ENCODE measurements at regions not wholly inside any gene's neighbourhood (a gene's known extent, or its start where the extent isn't known, plus 50 kb on each side); places are given as distances from the start of the nearest gene placed in this dataset.

GRCh38 chr12:76611533-76611932 is 52.0 kb upstream of the OSBPL8 start:
- DNase-seq, result no peak

DNA sequence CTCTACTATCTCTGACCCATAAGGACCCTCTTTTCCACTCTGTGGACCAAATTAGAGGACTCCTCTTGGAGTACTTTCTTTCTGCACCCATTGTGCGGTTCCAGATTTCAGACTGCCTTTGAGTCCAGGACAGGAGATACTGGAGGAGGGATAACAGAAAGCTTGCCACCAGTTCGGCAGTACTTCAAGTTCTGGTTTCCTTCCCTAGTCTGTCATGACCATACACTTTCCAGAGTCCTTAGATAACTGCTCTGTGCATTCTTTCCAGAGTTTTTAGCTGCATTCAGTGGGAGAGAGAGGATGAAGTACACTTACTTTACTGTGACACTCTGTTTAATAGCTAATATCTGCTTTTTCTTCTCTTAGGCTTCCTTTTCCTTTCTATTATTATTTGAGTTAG is 54.8 kb upstream of the OSBPL8 start:
- no peak for DNase-seq

DNA sequence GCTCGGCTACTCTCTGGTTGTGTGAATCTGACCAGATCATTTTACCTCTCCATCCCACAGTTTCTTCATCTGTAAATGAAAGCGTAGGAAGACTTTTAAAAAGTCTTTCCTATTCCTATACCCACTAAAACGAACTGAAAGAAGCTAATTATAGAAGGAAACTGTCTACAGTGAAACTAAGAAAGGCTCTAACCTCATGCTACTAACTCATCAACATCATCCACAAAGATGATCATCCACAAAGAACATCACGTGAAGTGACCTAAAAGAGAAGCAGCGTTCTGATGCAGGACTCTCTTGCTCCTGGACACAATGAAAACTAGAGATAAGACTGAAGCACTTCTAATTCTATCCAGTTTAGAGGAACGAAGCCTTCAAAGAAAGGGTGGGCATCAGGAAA is 58.5 kb upstream of the OSBPL8 start:
- no peak for DNase-seq

- DNase-seq, result peak; percentile 73
These were observed 62.0 kb upstream of the OSBPL8 start for GRCh38 chr12:76621582-76622024.

GRCh38 chr12:76622351-76622750 is 62.8 kb upstream of the OSBPL8 start:
- no peak for DNase-seq

- DNase-seq, result no peak
These were observed 63.3 kb upstream of the OSBPL8 start for GRCh38 chr12:76622915-76623314.

DNA sequence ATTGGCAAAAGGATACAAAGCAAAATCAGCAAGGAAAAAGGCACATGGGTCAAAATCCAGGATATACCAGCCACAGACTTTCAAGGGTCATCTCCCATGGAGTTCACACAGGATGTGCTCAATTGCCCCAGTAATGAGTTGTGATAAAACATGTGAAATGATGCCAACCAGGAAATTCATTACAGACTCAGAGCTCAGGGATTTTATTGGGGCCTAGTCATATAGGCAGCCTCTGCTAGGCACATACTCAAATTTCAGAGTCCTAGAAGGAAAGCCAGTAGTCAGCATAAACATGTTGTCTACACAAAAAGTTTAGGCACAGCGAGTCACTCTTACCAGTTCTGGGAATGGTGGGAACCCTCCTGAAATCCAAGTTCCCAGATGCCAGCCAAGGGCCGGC is 64.4 kb upstream of the OSBPL8 start:
- no peak for DNase-seq

DNA sequence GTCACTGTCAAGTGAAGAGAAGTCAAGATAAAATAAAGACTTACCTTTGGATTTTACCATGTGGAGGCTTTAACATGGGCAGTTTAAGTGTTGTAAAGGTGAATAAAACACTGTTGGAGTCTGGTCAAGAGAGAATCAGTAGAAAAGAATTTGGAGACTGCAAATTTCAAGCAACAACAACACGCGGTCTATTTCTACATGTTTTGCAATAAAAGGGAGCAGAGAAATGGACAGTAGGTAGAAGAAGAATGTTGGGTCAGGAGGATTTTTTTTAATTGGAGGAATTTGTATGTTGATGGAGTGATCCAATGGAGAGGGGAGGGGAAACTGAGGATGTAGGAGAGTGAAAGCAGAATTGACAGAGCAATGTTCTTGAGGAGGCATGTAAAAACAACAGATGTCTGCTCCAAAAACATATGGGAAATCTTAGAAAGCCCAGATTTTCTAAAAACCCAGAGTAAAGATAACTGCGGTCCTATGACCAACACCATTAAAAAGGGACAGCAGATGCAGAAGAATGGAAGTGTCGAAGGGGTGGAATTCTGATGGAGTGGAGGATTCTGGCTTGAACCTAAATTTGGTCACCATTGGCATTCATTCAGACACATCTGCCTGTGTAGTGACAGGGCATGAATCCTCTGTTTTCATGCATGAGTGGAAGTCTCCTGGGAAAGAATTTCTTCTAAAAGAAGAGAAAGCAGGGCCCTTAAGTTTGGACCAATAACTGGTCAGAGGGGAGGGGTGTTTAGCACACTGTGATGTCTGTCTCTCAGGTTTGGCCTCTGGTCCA is 68.0 kb upstream of the OSBPL8 start:
- DNase-seq, result no peak

DNA sequence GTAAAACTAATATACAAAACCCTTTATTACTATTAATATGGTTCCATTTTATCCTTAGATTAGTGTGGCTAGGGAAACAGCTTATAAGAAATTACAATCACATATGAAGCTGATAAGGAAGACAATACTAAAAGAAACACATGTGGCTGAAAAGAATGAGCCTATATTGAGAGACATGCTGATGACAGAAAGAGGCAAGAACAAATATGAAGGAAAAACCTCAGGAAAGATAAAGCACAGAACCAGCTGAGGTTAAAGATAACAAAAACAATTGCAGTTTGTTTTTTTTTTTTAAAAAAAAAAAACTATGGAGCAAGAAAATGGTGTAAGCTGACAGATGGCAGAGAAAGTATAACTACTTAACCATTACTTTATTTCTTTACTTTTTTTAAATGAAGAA is 69.2 kb upstream of the OSBPL8 start:
- DNase-seq, result no peak

GRCh38 chr12:76631741-76632140 is 72.2 kb upstream of the OSBPL8 start:
- DNase-seq, result no peak

DNA sequence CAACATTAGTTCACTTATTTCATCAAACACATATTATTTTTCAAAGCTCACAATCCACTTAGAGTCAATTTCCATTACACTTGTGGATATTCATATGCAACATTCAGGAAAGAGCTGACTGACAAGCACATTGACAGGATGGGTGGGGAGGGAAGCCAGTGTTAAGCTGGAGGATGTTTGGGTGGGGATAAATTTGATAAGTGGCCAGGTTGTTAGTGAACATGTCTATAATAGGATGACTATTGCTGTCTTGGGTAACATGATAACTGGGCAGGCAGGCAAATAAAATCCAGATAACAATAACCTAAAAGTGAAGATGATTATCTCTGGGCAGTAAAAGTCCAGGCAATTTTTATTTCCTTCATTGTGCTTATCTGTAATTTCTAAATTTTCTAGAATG is 73.8 kb upstream of the OSBPL8 start:
- no peak for DNase-seq

DNA sequence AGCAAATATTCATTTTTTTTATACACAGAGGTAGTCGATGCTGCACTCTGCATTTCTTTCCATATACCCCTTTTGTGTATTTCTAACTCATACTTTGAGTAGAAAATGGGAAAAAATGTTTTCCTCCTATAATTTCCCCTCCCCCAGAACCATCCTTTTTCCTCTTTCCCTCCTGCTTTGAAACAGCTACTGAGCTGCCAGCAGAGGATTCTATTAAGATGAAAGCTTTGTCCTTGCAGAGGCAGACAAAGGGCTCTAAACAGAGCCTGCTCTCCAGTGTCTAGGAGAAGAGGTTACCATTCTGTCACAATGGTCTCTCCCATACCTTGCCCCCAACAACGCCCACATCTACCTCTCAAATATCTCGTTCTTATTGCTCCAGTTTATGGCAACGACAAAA is 74.6 kb upstream of the OSBPL8 start:
- no peak for DNase-seq

DNA sequence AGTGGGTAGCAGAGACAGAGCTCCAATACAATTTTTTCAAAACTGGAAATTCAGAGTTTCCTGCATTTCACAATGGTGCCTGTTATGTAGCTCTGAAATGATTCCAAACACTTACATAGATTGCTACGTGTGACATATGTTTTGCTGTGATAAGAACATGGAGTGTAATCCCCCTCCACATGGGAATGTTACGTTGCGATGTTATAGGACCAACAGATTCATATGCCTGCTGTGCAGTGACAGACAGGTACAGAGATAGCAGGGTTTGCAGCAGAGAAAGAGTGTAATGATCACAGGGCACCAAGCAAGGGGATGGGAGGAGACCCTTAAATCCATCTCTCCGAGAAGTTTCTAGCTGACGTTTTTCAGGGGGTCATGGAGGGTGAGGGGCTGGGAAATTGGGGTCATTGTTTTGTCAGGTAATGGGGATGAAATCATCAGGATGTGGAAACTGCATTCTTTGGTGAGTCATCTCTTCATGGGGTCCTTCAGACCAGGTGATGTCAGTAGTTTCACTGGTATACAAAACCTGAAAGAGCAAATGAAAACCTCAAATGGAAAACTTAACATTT is 76.6 kb upstream of the OSBPL8 start:
- DNase-seq, result no peak

GRCh38 chr12:76637807-76638206 is 78.2 kb upstream of the OSBPL8 start:
- DNase-seq, result no peak

DNA sequence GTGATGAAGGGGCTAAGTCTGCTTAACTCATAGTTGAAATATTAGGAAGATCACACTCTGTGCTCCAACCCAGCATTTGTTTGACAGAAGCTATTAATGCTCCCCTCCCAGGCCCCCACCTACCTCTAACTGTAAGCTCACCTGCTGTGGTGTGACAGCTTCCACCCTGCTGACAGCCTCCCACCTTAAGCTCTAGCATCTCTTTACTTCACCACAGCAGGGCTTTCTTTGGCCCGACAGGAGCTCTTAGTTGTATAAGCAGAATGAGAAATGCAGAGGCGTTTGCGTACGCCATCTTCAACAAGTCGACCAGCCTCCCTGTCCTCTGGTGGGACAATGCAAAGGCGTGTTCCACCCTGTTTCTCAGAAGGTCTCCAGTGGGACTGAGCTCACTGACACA is 80.1 kb upstream of the OSBPL8 start:
- DNase-seq, result no peak

GRCh38 chr12:76641073-76641472 is 81.5 kb upstream of the OSBPL8 start:
- no peak for DNase-seq

DNA sequence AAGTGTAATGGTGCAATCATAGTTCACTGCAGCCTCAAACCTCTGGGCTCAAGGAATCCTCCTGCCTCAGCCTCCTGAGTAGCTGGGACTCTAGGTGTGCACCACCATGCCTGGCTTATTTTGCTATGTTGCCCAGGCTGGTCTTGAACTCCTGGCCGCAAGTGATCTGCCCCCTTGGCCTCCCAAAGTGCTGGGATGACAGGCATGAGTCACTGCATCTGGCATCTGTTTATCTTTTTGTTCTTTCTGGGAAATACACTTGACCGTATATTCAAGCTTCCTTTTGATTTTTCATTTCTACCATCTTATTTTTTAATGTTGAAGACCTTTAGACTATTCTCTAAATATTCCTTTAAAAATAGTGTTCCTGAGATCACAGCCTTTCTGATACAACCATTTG is 82.4 kb upstream of the OSBPL8 start:
- no peak for DNase-seq

DNA sequence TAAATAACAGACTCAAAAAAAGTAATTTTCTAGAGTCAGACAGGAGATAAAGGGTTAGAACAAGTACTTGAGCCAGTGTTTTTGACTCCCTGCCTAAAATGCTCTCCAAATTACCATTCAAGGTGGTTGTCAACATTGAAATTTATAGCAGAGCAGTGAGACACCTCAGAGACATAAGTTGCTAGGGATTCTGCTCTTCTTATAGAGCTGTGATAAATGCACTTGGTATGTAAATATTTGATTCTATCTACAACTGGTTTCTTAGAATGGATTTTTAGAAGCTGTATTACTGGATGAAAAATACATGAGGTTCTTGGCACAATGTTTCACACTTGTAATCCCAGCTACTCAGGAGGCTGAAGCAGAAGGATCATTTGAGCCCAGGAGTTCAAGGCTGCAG is 83.9 kb upstream of the OSBPL8 start:
- no peak for DNase-seq

DNA sequence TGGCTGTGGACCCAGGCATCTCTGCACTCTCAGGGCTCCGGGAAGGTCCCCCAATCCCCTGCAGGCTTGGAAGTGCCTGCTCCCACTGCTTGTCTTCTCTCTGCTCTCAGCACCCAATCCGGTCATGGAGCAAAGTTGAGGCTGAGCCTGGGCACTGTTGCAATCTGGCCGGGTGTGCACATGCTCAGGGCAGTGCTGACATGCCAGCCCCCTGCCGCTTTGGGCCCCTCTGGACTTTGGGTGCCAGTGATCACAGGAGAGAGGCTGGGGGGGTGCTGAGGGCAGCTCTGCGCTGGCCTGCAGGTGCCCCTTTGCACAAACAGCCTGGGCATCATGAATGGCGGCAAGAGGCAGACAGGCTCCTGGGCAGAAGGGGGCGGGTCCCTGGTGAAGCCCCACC is 85.4 kb upstream of the OSBPL8 start:
- DNase-seq, result no peak

DNA sequence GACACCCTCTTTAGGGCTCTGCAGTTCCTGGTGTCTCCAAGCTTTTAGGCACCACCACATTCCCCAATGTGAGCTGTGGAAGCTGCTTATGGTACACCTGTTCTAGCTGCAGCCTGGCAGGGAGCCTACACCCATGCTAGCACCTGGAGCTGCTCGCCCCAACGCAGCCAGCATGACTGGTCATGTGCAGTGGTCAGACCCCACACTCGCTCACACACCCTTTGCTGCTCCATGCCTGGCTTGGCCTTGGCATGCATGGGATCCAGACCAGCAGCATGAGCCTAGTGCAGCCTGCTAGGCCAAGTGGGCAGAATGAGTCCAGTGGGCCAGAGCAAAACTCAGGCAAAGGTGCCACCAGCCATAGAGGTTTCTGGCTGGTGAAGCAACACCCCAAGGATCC is 86.4 kb upstream of the OSBPL8 start:
- no peak for DNase-seq

GRCh38 chr12:76646366-76646765 is 86.8 kb upstream of the OSBPL8 start:
- DNase-seq, result no peak

DNA sequence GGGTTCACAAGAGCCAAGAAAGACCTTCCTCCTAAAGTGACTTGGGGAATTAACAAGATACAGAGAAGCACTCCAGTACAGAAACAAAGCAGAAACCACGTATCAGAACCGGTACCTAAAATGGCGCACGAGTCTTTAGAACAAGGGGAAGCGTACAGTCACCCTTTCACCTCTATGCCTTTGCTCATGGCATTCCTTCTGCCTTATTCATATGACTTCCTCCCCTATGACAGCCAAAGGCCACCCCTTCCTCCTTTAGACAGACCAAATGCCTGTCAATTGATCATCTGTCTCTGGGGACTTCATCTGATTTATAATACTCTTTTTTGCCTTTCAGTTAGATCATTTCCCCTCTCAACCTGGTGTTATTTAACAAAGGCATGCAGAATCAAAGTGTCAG is 89.5 kb upstream of the OSBPL8 start:
- no peak for DNase-seq

- DNase-seq, result no peak
These were observed 92.8 kb upstream of the OSBPL8 start for GRCh38 chr12:76652402-76652801.

DNA sequence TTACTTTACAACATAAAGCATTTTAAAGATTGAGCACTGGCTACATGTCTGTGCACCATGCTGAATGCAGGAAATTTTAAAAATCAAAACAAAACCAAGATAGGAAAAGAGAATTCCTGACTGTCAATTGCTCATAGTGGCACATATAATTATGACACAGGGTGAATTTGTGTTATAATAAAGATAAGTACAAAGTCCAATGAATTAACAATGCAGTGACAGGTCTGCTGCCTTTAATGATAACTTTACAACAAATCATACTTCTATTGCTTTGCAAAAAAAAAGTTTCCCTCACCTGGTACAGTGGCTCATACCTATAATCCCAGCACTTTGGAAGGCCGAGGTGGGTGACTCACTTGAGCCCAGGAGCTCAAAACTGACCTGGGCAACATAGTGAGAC is 93.8 kb upstream of the OSBPL8 start:
- no peak for DNase-seq

GRCh38 chr12:76664731-76665130 is 99.2 kb upstream of the ZDHHC17 start:
- no peak for DNase-seq

Data from CD4-positive, alpha-beta T cell treated with Interleukin-4 for 4 hours (primary cell).